HS-27A (cell line): ENCODE measurements at regions not wholly inside any gene's neighbourhood (a gene's known extent, or its start where the extent isn't known, plus 50 kb on each side); places are given as distances from the start of the nearest gene placed in this dataset.
"Not testable (repeated sequence)": the region's sequence is repeated elsewhere in the genome, so short reads cannot be mapped to it uniquely, and the experiment has no call there.

Source experiments
- DNase-seq: peaks from one replicate; pipeline ENCODE4 v3.0.0-alpha.2; 2012; ENCODE audit warnings: low read depth, missing footprints

GRCh38 chr16:64297863-64298600 is 823.8 kb downstream of the CDH11 start:
- DNase-seq = no peak

DNA sequence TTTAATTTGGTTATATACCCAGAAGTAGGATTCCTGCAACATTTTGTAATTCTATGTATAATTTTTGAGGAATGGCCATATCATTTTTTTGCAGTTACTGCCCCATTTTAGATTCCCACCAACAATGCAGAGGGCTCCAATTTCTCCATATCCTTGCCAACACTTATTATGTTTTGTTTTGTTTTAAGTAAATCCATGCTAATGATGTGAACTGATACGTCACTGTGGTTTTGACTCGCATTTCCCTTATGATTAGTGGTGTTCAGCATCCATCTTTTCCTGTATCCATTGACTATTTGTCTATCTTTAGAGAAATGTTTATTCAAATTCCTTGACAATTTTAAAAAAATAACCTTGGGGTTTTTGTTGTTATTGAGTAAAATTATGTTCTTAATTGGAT is 826.4 kb downstream of the CDH11 start:
- DNase-seq = no peak

- no peak for DNase-seq
Measured at GRCh38 chr16:64292953-64293352, 828.9 kb downstream of the CDH11 start.

GRCh38 chr16:64292161-64292560 is 829.7 kb downstream of the CDH11 start:
- DNase-seq = no peak

- no peak for DNase-seq
Measured at GRCh38 chr16:64290461-64290860, 831.4 kb downstream of the CDH11 start.

DNA sequence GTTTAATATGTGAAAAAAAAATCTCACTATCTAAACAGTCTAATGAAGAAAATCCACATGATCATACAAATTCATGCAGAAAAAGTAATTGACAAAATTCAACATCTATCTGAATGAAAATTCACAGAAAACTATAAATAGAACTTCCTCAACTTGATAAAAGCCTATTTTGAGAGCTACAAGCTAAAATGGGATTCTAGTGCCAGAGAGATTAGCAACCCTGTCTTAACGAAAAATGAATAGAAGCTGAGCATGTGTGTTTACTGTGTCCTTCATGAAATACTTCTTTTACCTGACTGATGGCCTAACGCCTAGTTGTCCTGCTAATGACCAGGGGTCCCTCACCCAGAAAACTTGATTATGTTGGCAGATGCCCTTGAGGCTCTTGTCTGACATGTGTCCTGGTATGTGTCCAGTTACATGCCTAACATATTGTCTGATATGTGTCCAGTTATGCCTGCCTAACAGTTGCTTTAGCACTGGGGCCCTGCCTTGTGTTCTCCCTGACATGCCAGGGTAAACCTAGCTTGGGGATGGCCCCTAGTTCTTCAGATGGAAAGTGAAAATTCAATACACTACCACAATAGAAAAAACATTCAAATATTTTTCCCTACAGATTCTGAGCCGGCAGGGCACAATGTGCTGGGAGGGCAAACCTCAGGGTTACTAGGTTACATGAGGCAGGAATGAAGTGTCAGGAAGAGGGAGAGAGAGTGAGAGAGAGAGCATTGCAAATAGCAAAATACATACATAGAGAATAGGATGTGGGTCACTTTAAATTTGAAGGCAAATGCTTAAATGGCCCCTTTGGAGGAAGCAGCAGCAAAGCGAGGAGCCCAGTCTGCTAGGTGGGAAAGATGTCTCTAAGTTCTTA is 834.0 kb downstream of the CDH11 start:
- no peak for DNase-seq

GRCh38 chr16:64282181-64282580 is 839.7 kb downstream of the CDH11 start:
- no peak for DNase-seq

GRCh38 chr16:64280317-64280716 is 841.5 kb downstream of the CDH11 start:
- DNase-seq = no peak

- DNase-seq = no peak
Measured at GRCh38 chr16:64278196-64278595, 843.7 kb downstream of the CDH11 start.

- no peak for DNase-seq
Measured at GRCh38 chr16:64276646-64277045, 845.2 kb downstream of the CDH11 start.

DNA sequence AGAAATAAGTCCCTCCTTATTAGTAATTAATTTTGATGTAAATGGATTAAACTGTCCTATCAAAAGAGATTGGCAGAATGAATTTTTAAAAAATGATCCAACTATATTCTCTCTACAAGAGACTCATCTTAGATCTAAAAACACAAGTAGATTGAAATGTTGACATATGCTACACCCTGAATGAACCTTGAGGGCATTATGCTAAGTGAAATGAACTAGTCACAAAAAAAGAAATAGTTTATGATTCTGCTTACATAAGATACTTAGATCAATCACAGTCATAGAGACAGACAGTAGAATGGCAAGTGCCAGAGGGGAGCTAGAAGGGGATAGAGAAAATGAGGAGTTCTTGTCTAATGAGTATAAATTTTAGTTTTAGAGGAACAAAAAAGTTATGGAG is 849.8 kb downstream of the CDH11 start:
- DNase-seq = no peak

- no peak for DNase-seq
Measured at GRCh38 chr16:64269756-64270155, 852.1 kb downstream of the CDH11 start.

DNA sequence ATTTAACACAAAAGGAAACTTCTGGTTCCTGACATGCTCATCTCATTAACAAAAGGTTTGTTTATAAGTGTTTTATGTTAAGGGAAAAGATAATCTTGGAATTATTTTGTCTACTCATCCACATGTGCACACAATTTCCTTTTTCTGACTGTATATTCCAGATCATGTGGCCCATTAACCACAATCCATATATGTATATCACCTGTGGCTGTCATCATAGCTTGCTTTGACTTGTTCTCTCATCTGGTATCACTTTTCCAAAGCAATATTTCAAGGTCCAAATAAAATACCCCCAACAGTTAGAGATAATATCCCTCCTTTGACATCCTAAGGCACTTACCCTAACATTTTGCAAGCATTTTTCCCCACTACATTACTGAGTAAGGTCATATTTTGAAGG is 856.1 kb downstream of the CDH11 start:
- DNase-seq = no peak

DNA sequence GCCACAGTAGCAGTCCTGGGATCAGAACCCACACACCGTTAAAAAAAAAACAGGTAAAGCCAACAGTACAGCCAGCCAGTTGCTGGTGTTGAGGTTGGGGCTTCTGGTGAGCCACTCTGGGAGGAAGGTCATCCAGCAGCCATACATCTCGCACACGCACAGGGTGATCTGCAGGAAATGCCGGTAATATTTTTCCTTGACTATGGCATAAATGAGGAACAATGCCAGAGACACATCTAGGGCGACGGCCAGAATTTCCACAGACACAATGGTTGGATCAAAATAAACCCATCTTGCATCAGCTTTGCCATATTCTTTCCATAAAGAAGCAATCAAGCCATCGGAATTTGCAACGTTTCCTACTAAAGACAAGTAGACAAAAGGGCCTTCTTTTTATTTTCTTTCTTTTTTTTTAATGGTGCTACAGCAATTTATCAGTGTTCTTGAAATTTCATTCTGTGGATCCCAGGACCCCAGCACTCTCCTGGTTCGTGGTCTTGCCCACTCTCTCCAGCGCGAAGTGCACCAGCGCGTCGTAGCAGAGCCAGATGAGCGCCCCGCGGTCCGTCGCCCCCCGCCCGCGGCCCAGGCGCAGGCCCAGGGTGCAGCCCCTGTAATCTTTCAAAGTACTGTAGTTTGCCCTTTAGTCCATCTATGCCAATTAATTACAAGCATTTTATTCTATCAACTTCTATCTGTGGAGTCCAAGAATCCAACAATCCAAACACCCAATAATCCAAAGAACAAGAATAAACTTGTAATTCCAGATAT is 861.0 kb downstream of the CDH11 start:
- DNase-seq = not testable (repeated sequence)

- no peak for DNase-seq
Measured at GRCh38 chr16:64254443-64255367, 867.2 kb downstream of the CDH11 start.

DNA sequence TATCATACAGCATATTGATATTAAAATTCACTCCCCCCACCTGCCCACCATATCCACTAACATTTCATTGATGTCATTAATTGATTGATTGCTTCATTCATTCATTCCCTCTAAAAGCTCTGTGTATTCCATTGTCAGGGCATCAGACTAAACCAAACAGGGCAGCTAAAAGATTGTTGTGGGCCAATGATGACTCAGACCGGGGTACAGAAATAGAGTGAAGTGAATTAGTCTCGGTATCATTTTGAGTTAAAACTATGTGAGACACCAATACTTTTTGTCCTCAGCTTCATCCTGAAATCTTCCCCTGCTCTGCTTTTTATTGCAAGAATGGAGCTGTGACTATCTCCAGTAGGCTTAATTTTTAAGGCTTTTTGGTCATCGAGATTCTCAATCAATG is 868.3 kb downstream of the CDH11 start:
- no peak for DNase-seq

DNA sequence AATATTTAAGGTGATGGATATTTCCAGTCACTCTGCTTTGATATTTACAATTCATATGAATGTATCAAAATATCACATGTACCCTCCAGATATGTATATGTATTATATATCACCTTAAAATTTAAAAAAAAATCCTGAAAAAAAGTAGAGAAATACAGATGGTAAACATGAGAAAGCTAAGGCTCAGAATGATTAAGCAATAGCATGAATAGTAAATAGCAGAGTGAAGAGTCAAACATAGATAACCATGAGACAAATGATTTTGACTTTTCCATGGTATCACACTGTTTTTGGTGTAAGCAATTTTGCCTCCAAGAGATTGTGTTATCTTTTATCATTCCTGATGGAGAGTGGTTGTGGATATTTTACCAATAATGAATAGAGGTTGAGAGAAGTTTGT is 868.8 kb downstream of the CDH11 start:
- DNase-seq = no peak

GRCh38 chr16:64251742-64252141 is 870.1 kb downstream of the CDH11 start:
- DNase-seq = no peak

DNA sequence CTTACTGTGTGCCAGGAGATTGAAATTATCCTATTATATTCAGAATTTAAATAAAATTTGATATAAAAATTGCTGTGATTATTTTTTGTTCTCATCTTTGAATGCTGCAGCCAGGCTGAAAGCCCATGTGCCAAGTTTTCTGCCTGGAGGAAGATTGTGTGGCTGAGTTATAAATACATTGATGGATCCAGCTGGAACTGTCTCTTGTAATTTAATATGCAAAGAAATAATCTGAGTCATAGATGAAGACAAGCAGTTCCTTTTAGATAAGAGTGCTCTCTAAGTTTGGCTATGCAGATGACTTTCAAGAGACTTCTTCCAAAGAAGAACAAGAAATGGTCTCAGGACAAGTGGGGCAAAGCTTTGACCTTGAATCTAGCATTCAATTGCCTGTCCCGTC is 871.0 kb downstream of the CDH11 start:
- DNase-seq = no peak

DNA sequence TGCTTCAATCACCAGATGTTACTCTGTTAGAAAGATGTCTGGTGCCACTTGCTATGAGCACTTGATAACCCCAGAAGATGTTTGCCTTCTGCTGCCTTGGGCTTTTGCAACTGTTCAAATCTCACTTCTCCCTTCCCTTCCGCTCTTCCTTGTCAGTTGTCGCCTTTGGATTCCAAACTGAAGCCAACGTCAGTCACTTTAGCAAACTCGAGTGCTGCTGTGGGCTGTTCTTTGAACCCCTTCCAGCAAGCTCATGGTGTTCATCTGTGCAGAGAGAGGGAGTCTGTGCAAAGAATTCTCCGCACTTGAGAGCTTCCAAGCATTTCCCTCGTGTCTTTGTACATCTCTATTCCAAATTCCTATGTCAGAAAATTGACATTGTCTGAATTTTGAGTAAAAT is 879.4 kb downstream of the CDH11 start:
- no peak for DNase-seq

DNA sequence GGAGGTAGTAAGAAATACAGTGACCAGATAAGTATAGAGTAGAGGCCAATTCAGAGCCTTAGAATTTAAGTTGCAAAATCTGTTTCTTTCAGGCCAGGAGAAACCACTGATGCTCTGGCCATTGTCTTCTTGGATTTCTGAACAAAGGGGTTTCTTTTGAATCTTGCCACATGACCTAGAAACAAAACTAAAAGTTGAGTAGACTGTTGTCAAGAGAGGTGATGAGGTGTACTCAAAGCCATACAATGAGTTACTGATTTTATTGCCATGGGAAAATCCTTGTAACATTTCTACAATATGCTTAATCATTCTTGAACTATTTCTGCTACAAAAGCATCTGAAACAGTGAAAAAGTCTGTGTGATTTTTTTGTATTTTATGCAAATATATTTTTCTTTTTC is 881.3 kb downstream of the CDH11 start:
- DNase-seq = no peak

- no peak for DNase-seq
Measured at GRCh38 chr16:64238571-64238970, 883.3 kb downstream of the CDH11 start.
